SK-N-SH treated with all-trans-retinoic acid at 6 μM for 48 hours (cell line): ENCODE measurements at regions not wholly inside any gene's neighbourhood (a gene's known extent, or its start where the extent isn't known, plus 50 kb on each side); places are given as distances from the start of the nearest gene placed in this dataset.

Experiments used
- ARNTL ChIP-seq: fragments of 450-650 bp; formaldehyde crosslinking; IDR thresholded peaks from 2 replicates; pipeline ENCODE4 v1.5.0; 2020; ENCODE audit warnings: low read depth, mild to moderate bottlenecking, moderate library complexity, borderline replicate concordance
- ESRRG ChIP-seq: fragments of 250-450 bp; sonication (Bioruptor Pico); IDR thresholded peaks from 2 replicates; pipeline ENCODE4 v1.6.1; 2021; ENCODE audit warnings: mild to moderate bottlenecking
- OSR1 ChIP-seq: fragments of 250-450 bp; sonication (Bioruptor Pico); IDR thresholded peaks from 2 replicates; pipeline ENCODE4 v1.8.0; 2022; ENCODE audit warnings: moderate library complexity, mild to moderate bottlenecking, inconsistent platforms
- POU6F1 ChIP-seq: fragments of 250-450 bp; sonication (Bioruptor Pico); IDR thresholded peaks from 2 replicates; pipeline ENCODE4 v1.8.0; 2021; ENCODE audit warnings: low read depth, mild to moderate bottlenecking, moderate library complexity, borderline replicate concordance
- TSHZ2 ChIP-seq: fragments of 250-450 bp; sonication (Bioruptor Pico); IDR thresholded peaks from 2 replicates; pipeline ENCODE4 v1.5.0; 2020; ENCODE audit warnings: mild to moderate bottlenecking, moderate library complexity
- ZFP30 ChIP-seq: fragments of 450-650 bp; formaldehyde crosslinking; IDR thresholded peaks from 2 replicates; pipeline ENCODE4 v1.5.0; 2022; ENCODE audit warnings: mild to moderate bottlenecking, moderate library complexity
- ZNF565 ChIP-seq: fragments of 450-650 bp; formaldehyde crosslinking; conservative IDR thresholded peaks from 2 replicates; pipeline ENCODE4 v1.5.0; 2020; ENCODE audit warnings: low read depth, mild to moderate bottlenecking, moderate library complexity
- ZNF70 ChIP-seq: fragments of 450-650 bp; formaldehyde crosslinking; IDR thresholded peaks from 2 replicates; pipeline ENCODE4 v1.5.0; 2020; ENCODE audit warnings: mild to moderate bottlenecking, moderate library complexity

GRCh38 chr12:23141335-23141734 is 516.4 kb downstream of the ETNK1 start:
- TF ChIP-seq TSHZ2 (CRISPR knock-in tag) (no peak), ZFP30 (CRISPR knock-in tag) (no peak), ZNF70 (CRISPR knock-in tag) (no peak), ARNTL (CRISPR knock-in tag) (no peak), ESRRG (CRISPR knock-in tag) (no peak), ZNF565 (CRISPR knock-in tag) (no peak), OSR1 (CRISPR knock-in tag) (no peak), POU6F1 (no peak)
